ENCODE measurements at regions not wholly inside any gene's neighbourhood (a gene's known extent, or its start where the extent isn't known, plus 50 kb on each side); places are given as distances from the start of the nearest gene placed in this dataset.

DNA sequence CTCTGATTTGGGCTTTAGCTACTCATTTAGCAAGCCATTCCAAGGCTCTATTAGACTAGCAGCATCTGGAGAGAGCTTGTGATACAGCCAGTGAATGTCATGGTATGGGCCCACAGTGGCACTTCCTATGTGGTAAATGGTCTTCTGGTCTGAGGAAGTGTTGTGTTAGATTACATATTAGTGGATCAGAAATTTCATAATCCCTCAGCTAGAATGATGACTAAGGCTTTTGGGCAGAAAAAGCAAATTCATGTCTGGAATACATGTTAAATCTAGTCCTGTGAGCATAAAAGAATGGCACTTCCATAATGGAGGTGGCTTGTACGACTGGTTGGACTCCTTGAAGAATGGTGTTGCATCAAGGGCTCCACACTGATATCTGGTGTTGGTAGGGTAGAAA, 436.8 kb upstream of the CWC22 start:
- DNase-seq = no peak

GRCh38 chr2:180442860-180443644, 436.0 kb upstream of the CWC22 start:
- DNase-seq = no peak

DNA sequence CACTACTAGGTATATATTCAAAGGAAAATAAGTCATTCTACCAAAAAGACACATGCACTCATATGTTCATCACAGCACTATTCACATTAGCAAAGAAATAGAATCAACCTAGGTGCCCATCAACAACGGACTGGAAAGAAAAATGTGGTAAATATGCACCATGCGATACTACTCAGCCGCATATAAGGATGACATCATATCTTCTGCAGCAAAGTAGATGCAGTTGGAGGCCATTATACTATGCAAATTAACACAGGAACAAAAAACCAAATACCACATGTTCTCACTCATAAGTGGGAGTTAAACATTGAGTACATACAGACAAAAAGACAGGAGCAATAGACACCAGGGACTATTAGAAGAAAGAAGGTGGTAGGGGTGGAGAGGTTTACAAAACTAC, 412.1 kb upstream of the CWC22 start:
- DNase-seq = no peak

DNA sequence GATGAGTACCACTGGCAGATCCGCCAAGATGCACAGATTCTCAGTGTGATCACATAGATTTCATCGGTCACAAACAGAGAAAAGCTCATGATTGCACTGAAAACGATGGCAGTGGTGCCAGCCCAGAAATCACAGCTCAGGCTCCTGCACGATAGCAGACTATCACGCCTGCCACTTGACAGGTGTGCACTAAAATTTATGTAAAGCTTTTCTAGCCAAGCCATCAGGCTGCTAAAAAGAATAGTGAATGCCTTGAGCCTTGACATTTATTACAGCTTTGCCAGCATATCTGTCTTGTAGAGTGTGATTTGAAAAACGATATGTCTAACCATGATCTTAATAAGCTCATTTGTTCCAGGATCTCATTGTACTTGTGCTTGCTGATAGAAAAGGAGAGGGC, 409.5 kb upstream of the CWC22 start:
- no peak for DNase-seq

- DNase-seq = no peak
Measured at GRCh38 chr2:180413336-180413735, 406.2 kb upstream of the CWC22 start.

GRCh38 chr2:180412219-180412618, 405.1 kb upstream of the CWC22 start:
- DNase-seq = no peak

DNA sequence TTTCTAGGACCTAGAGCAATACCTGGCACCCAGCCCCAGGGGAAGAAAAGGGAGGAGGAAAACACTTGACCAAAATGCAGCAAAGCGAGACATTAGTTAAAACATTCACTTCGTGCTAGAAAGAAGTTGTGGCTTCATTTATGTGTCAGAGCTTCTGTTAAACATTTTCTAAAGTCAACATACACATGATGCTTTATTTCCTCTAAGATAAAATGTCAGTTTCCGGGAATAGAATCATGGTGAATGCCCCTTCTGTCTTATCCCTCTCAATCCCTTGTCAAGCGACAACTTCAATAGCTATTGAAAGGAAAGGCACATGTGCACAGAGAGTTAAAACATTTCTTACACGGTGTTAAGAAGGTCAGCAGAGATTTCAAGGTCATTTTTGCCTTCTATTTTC, 404.6 kb upstream of the CWC22 start:
- no peak for DNase-seq

- DNase-seq = no peak
Measured at GRCh38 chr2:180406687-180407086, 399.6 kb upstream of the CWC22 start.

DNA sequence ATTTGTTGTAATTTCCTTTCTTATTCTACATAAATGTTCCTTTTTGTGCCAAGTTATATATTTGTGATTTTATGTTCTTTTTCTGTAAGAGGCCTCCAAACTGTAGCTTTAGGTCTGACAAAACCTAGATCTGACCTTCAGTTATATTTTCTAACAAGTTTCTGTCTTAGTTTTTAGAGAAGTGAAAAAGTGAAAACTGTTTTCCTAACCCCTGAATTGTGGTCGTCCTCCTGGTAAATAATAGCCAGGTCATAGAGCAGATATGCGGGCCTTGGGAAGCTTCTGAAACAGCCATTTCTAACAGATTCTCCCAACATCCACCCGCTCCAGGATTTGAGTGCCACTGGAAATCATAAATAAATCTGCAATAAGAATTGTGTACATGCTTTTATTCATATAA, 398.4 kb upstream of the CWC22 start:
- DNase-seq = no peak

DNA sequence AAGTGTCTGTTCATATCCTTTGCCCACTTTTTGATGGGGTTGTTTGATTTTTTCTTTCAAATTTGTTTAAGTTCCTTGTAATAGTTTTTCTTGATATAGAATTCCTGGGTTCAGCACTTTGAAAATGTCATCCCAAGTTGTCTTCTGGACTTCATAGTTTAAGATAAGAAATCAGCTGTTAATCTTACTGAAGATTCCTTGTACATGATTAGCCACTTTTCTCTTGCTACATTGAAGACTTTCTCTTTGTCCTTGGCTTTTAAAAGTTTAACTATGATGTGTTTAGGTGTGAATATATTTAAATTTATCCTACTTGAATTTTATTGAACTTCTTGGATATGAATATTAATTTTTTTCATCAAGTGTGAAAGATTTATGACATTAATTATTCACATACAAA, 387.2 kb upstream of the CWC22 start:
- no peak for DNase-seq

DNA sequence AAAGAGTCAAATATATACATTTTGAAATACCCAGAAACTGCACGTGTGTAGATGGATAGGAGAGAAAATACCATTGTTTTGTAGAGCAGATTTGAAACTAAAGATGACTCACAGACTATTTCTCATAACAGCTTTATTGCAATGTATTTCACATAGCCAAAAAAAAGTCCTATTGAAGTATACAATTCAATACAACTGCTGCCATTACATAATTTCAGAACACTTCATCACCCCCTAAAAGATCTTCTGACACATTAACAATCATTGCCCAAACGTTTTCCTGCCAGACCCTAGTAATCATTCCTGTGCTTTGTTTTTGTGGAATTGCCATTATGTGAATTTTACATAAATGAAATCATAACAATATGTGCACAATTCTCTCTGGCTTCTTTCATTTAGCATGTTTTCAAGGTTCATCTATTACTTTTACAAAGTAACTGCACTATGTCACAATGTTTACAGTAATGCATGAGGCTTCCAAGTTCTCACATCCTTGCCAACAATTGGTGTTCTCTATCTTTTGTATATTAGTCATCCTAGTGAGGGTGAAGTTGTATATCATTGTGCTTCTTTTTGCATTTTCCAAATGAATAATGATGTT, 378.6 kb upstream of the CWC22 start:
- no peak for DNase-seq

GRCh38 chr2:180376066-180376465, 369.0 kb upstream of the CWC22 start:
- DNase-seq = no peak

DNA sequence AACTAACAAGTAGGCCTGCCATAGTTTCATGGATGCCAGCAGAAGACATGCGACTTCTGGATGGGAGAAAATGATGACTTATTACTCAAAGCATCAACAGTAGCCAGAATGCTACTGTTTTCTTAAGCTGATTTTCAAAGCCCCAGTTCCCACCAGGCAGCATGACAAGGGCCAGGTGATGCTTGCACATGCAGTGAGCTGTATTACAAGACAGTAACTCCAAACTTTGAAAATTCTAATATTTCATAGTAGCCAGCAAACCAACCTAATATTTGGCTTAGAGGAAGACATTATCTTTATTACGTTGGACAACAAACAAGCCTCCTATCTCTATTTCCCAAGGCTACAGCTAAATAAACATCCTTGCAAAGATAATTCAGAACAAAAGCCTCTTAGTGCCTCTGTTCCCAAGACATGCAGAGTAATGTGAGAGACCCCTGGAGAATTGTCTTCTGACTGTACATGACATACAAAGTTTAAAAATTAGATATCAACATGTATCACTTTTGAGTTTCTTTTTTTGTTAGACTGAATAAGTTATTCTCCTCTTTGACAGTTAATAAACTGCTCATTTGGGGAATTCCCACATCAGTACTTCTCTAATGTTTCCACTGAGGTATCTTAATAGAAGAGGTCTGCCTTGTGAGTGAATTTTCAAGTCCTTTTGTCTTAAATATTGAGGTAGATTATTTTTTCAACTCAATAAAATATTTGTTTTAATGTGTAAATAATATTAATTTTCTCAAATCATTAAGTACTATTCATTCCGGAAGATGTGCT, 367.6 kb upstream of the CWC22 start:
- no peak for DNase-seq

GRCh38 chr2:180370511-180371205, 363.6 kb upstream of the CWC22 start:
- no peak for DNase-seq

DNA sequence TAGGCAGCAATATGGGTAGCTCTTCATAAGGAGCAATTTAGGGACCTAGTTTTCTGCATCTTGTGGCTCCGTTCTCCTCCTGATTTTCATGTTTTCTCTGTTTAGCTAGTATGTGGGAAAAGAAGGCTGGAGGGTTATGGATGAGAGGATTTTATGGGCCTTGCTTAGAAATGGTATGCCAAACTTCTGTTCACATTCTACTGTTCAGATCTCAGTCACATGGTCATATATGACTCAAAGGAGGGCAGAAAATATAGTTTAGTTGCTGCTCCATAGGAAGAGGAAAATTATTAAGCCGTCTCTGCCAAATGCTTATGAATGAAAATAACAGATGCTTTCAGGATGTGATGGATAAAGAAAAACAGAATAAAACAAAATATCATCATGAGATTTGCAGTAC, 361.8 kb upstream of the CWC22 start:
- no peak for DNase-seq

GRCh38 chr2:180367815-180368214, 360.7 kb upstream of the CWC22 start:
- no peak for DNase-seq

- DNase-seq = no peak
Measured at GRCh38 chr2:180366481-180366880, 359.4 kb upstream of the CWC22 start.

- DNase-seq = no peak
Measured at GRCh38 chr2:180364719-180365118, 357.6 kb upstream of the CWC22 start.

GRCh38 chr2:180360283-180360618, 353.2 kb upstream of the CWC22 start:
- no peak for DNase-seq

- no peak for DNase-seq
Measured at GRCh38 chr2:180359522-180360282, 352.6 kb upstream of the CWC22 start.

DNA sequence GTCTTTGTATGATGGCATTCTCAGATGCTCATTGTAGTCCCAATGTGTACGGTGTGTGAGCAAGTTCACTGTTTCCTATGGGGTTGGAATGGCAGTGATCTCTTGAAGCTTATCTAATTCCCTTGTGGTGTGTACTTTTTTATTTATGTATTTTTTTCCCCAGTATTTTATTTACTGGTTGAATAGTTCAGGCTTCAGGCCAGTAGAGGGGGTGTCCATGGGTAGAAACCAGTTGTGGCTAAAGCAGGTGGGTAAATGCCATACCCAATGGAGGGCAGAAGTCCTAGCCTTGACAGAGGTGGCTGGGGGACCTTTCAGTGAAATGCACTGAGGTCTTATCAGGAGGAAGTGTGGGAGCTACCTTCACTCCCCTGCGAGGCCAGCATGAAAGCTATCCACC, 351.4 kb upstream of the CWC22 start:
- DNase-seq = no peak

DNA sequence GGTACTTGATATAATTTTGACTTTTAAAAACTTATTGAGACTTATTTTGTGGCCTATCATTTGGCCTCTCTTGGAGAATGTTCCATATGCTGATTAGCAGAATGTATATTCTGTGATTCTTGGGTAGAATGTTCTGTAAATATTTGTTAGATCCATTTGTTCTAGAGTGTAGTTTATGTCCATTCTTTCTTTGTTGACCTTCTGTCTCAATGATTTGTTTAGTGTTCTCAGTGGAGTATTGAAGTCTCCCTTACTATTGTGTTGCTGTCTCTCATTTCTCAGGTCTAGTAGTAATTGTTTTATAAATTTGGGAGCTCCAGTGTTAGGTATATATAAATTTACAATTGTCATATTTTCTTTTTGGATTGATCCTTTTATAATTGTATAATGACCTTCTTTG, 349.6 kb upstream of the CWC22 start:
- no peak for DNase-seq

GRCh38 chr2:180352620-180353019, 345.5 kb upstream of the CWC22 start:
- DNase-seq = no peak

Measured in NCI-H1417 treated with DMSO at 0.1 percent for 48 hours (cell line).